Cardiac muscle cell (in vitro differentiated cells and primary cell): ENCODE measurements at regions not wholly inside any gene's neighbourhood (a gene's known extent, or its start where the extent isn't known, plus 50 kb on each side); places are given as distances from the start of the nearest gene placed in this dataset.

Source experiments
- DNase-seq, 2 donors: peaks; one replicate each; pipeline versions ENCODE4 v3.0.0 to v3.0.0-alpha.2; 2010 to 2017; ENCODE audit warnings: low read depth in 1 of 2, low spot score in 1 of 2
- H3K27ac ChIP-seq: fragments of 200-600 bp; sonication (generic); 2 replicates; pipeline ENCODE4 v1.5.1; 2016
- H3K27me3 ChIP-seq: fragments of 200-600 bp; sonication (generic); 2 replicates; pipeline ENCODE4 v1.6.0; 2016; ENCODE audit warnings: control low read depth
- H3K36me3 ChIP-seq: fragments of 200-600 bp; sonication (generic); 2 replicates; pipeline ENCODE4 v1.5.1; 2016; ENCODE audit warnings: control low read depth
- H3K4me1 ChIP-seq: fragments of 200-600 bp; sonication (generic); 2 replicates; pipeline ENCODE4 v1.8.1; 2017; ENCODE audit warnings: low read depth, mild to moderate bottlenecking, mixed run types
- H3K4me3 ChIP-seq: fragments of 200-600 bp; sonication (generic); 2 replicates; pipeline ENCODE4 v1.5.1; 2016; ENCODE audit warnings: mild to moderate bottlenecking
- H3K9me3 ChIP-seq: fragments of 200-600 bp; sonication (generic); 2 replicates; pipeline ENCODE4 v1.5.1; 2017; ENCODE audit warnings: low read depth, mild to moderate bottlenecking, control low read depth
- TF ChIP-seq, protein P1 (sequence below): IDR thresholded peaks from 2 replicates; pipeline ENCODE4 v1.5.1; 2012; ENCODE audit warnings: low read depth, mild to moderate bottlenecking, low read length

DNA sequence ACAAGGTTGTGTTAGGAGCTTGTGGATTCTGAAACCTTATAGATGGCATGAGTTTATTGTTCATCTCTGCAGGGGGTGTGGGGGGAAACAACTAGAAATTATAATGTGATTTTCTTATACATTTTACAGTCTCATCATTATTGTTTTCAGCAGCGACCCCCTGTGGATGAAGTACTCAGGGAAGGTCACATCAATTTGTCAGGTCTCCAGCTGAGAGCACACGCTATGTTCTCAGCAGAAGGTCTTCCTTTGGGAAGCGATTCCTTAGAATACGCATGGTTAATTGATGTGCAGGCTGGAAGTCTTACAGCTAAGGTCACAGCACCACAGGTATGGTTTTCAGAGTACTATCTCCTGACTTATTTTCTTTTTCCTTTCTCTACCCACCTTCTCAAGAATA is 72.2 kb downstream of the BLTP1 start:
- Histone ChIP-seq H3K27me3 (no peaks in the 10 kb centered on the region), H3K27ac (no peak overlapping the region), H3K9me3 (no peaks in the 10 kb centered on the region), H3K4me3 (no peak overlapping the region), H3K4me1 (peaks cover 23% of the 10 kb centered on the region), H3K36me3 (peaks cover 14% of the 10 kb centered on the region)
- peak; percentile 21 to 40 for DNase-seq
- TF ChIP-seq, protein P1, sequence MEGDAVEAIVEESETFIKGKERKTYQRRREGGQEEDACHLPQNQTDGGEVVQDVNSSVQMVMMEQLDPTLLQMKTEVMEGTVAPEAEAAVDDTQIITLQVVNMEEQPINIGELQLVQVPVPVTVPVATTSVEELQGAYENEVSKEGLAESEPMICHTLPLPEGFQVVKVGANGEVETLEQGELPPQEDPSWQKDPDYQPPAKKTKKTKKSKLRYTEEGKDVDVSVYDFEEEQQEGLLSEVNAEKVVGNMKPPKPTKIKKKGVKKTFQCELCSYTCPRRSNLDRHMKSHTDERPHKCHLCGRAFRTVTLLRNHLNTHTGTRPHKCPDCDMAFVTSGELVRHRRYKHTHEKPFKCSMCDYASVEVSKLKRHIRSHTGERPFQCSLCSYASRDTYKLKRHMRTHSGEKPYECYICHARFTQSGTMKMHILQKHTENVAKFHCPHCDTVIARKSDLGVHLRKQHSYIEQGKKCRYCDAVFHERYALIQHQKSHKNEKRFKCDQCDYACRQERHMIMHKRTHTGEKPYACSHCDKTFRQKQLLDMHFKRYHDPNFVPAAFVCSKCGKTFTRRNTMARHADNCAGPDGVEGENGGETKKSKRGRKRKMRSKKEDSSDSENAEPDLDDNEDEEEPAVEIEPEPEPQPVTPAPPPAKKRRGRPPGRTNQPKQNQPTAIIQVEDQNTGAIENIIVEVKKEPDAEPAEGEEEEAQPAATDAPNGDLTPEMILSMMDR = peak; percentile 37

DNA sequence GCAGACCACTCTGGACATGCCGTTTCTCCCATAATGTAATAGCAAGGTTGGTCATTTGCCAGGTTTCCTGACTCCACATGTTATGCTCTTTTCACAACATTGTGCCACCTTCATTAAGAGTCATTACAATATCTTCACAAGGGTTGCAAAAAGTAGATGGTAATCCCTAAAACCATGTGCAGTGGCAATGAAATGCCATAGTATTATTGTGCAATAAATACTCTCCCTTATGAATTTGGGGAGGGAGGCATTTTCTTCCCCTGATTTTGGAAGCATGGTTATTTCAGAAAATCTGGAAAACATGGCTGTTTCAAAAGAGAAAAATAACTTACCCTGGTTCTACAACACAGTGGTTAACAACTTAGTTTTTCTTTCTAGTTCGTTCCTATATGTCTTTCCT is 75.1 kb downstream of the BLTP1 start:
- H3K36me3 ChIP-seq = peaks cover 15% of the 10 kb centered on the region
- no peak for DNase-seq
- TF ChIP-seq, protein P1 = no peak

DNA sequence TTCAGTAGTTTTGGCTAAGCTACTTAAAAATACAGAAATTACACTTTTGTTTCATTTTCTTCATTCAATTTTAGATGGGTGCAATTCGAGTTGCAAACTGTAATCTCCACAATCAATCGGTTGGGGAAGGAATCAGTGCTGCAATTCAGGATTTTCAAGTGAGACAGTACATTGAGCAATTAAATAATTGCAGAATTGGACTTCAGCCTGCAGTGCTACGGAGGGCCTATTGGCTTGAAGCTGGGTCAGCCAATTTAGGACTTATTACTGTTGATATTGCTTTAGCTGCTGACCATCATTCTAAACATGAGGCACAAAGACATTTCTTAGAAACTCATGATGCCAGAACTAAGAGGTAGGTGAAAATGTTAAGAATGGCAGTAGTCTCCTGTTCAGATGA is 77.7 kb downstream of the BLTP1 start:
- DNase-seq = no peak
- H3K4me3 ChIP-seq = no peak overlapping the region
- peaks cover 15% of the 10 kb centered on the region for H3K36me3 ChIP-seq
- TF ChIP-seq, protein P1 = no peak
- no peaks in the 10 kb centered on the region for H3K9me3 ChIP-seq
- no peak overlapping the region for H3K27ac ChIP-seq
- H3K4me1 ChIP-seq = peaks cover 23% of the 10 kb centered on the region
- no peaks in the 10 kb centered on the region for H3K27me3 ChIP-seq

More for the DNA sequence above, 75.1 kb downstream of the BLTP1 start:
- Histone ChIP-seq H3K27ac (peak overlapping the region; percentile 78), H3K4me1 (peaks cover 23% of the 10 kb centered on the region), H3K9me3 (no peaks in the 10 kb centered on the region), H3K4me3 (no peak overlapping the region), H3K27me3 (no peaks in the 10 kb centered on the region)

DNA sequence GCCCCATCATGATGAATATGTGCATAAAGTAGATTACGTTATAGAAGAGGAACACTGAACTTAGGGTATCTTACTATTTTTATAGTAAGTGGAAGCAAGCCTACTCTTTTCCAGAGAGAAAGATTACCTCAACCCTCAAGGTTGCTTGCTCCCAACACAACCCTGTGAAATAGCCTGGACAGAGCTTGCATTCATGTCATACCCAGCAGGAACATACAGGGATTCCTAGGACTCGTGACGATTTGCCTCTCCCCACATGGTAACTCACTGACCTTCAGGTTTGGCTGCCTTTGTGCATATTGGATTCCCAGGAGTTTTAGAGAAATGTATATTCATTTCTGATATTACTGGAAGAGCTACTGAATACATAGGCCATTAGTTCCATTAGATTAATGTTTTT is 80.5 kb downstream of the BLTP1 start:
- H3K4me1 ChIP-seq = peaks cover 18% of the 10 kb centered on the region
- H3K27ac ChIP-seq = no peak overlapping the region
- H3K9me3 ChIP-seq = no peaks in the 10 kb centered on the region
- H3K27me3 ChIP-seq = no peaks in the 10 kb centered on the region
- H3K4me3 ChIP-seq = no peak overlapping the region
- no peak for DNase-seq
- peaks cover 15% of the 10 kb centered on the region for H3K36me3 ChIP-seq
- TF ChIP-seq, protein P1 = no peak

DNA sequence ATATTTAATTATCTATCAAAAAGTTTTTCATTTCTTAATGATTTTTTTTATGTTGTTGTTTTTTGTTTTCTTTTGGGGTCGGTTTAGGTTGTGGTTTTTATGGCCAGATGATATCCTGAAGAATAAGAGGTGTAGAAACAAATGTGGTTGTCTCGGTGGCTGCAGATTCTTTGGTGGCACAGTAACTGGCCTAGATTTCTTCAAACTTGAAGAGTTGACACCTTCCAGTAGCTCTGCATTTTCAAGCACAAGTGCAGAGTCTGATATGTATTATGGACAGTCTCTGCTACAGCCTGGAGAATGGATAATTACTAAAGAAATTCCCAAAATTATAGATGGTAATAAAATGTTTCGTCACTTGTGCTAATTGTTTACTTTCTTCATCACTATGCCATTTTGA is 82.6 kb downstream of the BLTP1 start:
- Histone ChIP-seq H3K4me1 (peaks cover 10% of the 10 kb centered on the region), H3K27me3 (no peaks in the 10 kb centered on the region), H3K4me3 (no peak overlapping the region), H3K27ac (no peak overlapping the region), H3K36me3 (peaks cover 24% of the 10 kb centered on the region), H3K9me3 (no peaks in the 10 kb centered on the region)
- TF ChIP-seq, protein P1 = no peak
- DNase-seq = no peak

DNA sequence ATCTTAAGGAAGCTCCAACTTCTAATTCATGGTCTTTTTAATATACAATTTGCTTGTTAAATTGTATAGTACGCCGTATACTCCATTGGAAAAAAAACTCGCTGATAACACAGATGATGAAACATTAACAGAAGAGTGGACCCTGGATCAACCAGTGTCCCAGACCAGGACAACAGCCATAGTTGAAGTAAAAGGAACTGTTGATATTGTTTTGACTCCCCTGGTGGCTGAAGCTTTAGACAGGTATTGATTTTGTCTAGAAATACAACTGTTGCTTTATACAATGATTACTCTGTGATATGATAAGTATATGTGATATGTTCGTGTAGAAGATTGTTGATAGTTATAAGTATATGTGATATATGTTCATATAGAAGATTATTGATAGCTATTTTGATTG is 91.7 kb downstream of the BLTP1 start:
- DNase-seq = no peak
- H3K4me3 ChIP-seq = no peak overlapping the region
- peaks cover 53% of the 10 kb centered on the region for H3K36me3 ChIP-seq
- no peaks in the 10 kb centered on the region for H3K9me3 ChIP-seq
- H3K27me3 ChIP-seq = no peaks in the 10 kb centered on the region
- TF ChIP-seq, protein P1 = no peak
- H3K27ac ChIP-seq = no peak overlapping the region
- no peaks in the 10 kb centered on the region for H3K4me1 ChIP-seq
